Activated naive CD4-positive, alpha-beta T cell treated with anti-CD3 and anti-CD28 coated beads, Interleukin-2, amount 50 U/mL, for 24 hours (primary cell): ENCODE measurements at regions not wholly inside any gene's neighbourhood (a gene's known extent, or its start where the extent isn't known, plus 50 kb on each side); places are given as distances from the start of the nearest gene placed in this dataset.
"Not testable (repeated sequence)": the region's sequence is repeated elsewhere in the genome, so short reads cannot be mapped to it uniquely, and the experiment has no call there.

ENCODE experiments used
- H3K27ac Mint-ChIP-seq: one replicate; pipeline ENCODE4 v1.8.0; 2021; ENCODE audit warnings: mild to moderate bottlenecking, mixed read lengths
- H3K27me3 Mint-ChIP-seq: one replicate; pipeline ENCODE4 v1.8.0; 2021; ENCODE audit warnings: mixed read lengths
- H3K36me3 Mint-ChIP-seq: one replicate; pipeline ENCODE4 v1.8.0; 2021; ENCODE audit warnings: mixed read lengths
- H3K4me1 Mint-ChIP-seq: one replicate; pipeline ENCODE4 v1.8.0; 2021; ENCODE audit warnings: mixed read lengths
- H3K4me3 Mint-ChIP-seq: one replicate; pipeline ENCODE4 v1.8.0; 2021; ENCODE audit warnings: mild to moderate bottlenecking, mixed read lengths
- H3K9me3 Mint-ChIP-seq: one replicate; pipeline ENCODE4 v1.8.0; 2021; ENCODE audit warnings: mixed read lengths

GRCh38 chr14:83140756-83141155 is 1607.1 kb upstream of the SEL1L start:
- Mint-ChIP-seq H3K4me3 (no peak overlapping the region), H3K27ac (no peak overlapping the region), H3K27me3 (no peaks in the 10 kb centered on the region), H3K36me3 (no peaks in the 10 kb centered on the region), H3K4me1 (no peaks in the 10 kb centered on the region), H3K9me3 (peaks cover 5% of the 10 kb centered on the region)

- no peak overlapping the region for H3K27ac Mint-ChIP-seq
- peaks cover 5% of the 10 kb centered on the region for H3K9me3 Mint-ChIP-seq
- no peaks in the 10 kb centered on the region for H3K27me3 Mint-ChIP-seq
- no peaks in the 10 kb centered on the region for H3K36me3 Mint-ChIP-seq
- H3K4me3 Mint-ChIP-seq = no peak overlapping the region
- no peaks in the 10 kb centered on the region for H3K4me1 Mint-ChIP-seq
Observed at GRCh38 chr14:83147006-83147405, 1613.4 kb upstream of the SEL1L start.

GRCh38 chr14:83151571-83151970 is 1617.9 kb upstream of the SEL1L start:
- H3K36me3 Mint-ChIP-seq = no peaks in the 10 kb centered on the region
- no peak overlapping the region for H3K4me3 Mint-ChIP-seq
- no peaks in the 10 kb centered on the region for H3K27me3 Mint-ChIP-seq
- no peaks in the 10 kb centered on the region for H3K4me1 Mint-ChIP-seq
- no peaks in the 10 kb centered on the region for H3K9me3 Mint-ChIP-seq
- no peak overlapping the region for H3K27ac Mint-ChIP-seq

- H3K27me3 Mint-ChIP-seq = no peaks in the 10 kb centered on the region
- no peaks in the 10 kb centered on the region for H3K36me3 Mint-ChIP-seq
- H3K4me3 Mint-ChIP-seq = no peak overlapping the region
- H3K27ac Mint-ChIP-seq = no peak overlapping the region
- no peaks in the 10 kb centered on the region for H3K4me1 Mint-ChIP-seq
- H3K9me3 Mint-ChIP-seq = no peaks in the 10 kb centered on the region
Observed at GRCh38 chr14:83153081-83153480, 1619.4 kb upstream of the SEL1L start.

GRCh38 chr14:83162361-83162929 is 1628.8 kb upstream of the SEL1L start:
- peaks cover 8% of the 10 kb centered on the region for H3K9me3 Mint-ChIP-seq
- H3K27ac Mint-ChIP-seq = no peak overlapping the region
- H3K4me3 Mint-ChIP-seq = no peak overlapping the region
- H3K4me1 Mint-ChIP-seq = no peaks in the 10 kb centered on the region
- no peaks in the 10 kb centered on the region for H3K27me3 Mint-ChIP-seq
- H3K36me3 Mint-ChIP-seq = no peaks in the 10 kb centered on the region

- peak overlapping the region; percentile 23 for H3K27ac Mint-ChIP-seq
- peaks cover 8% of the 10 kb centered on the region for H3K9me3 Mint-ChIP-seq
- H3K27me3 Mint-ChIP-seq = no peaks in the 10 kb centered on the region
- H3K4me3 Mint-ChIP-seq = no peak overlapping the region
- H3K36me3 Mint-ChIP-seq = no peaks in the 10 kb centered on the region
- H3K4me1 Mint-ChIP-seq = no peaks in the 10 kb centered on the region
Observed at GRCh38 chr14:83163016-83163415, 1629.4 kb upstream of the SEL1L start.

GRCh38 chr14:83164016-83164415 is 1630.4 kb upstream of the SEL1L start:
- Mint-ChIP-seq H3K9me3 (peaks cover 8% of the 10 kb centered on the region), H3K27me3 (no peaks in the 10 kb centered on the region), H3K27ac (no peak overlapping the region), H3K36me3 (no peaks in the 10 kb centered on the region), H3K4me1 (no peaks in the 10 kb centered on the region), H3K4me3 (no peak overlapping the region)

- no peaks in the 10 kb centered on the region for H3K4me1 Mint-ChIP-seq
- H3K27me3 Mint-ChIP-seq = no peaks in the 10 kb centered on the region
Observed at GRCh38 chr14:83164591-83164990, 1630.9 kb upstream of the SEL1L start.

GRCh38 chr14:83170165-83170564 is 1636.5 kb upstream of the SEL1L start:
- Mint-ChIP-seq H3K36me3 (no peaks in the 10 kb centered on the region), H3K27ac (no peak overlapping the region), H3K4me1 (no peaks in the 10 kb centered on the region), H3K27me3 (no peaks in the 10 kb centered on the region), H3K9me3 (peaks cover 8% of the 10 kb centered on the region), H3K4me3 (no peak overlapping the region)

More at GRCh38 chr14:83164591-83164990, 1630.9 kb upstream of the SEL1L start:
- H3K9me3 Mint-ChIP-seq = peaks cover 8% of the 10 kb centered on the region
- H3K27ac Mint-ChIP-seq = no peak overlapping the region
- H3K4me3 Mint-ChIP-seq = no peak overlapping the region
- no peaks in the 10 kb centered on the region for H3K36me3 Mint-ChIP-seq

- H3K27me3 Mint-ChIP-seq = no peaks in the 10 kb centered on the region
- H3K4me1 Mint-ChIP-seq = no peaks in the 10 kb centered on the region
- H3K27ac Mint-ChIP-seq = no peak overlapping the region
- peaks cover 3% of the 10 kb centered on the region for H3K9me3 Mint-ChIP-seq
- H3K36me3 Mint-ChIP-seq = no peaks in the 10 kb centered on the region
- no peak overlapping the region for H3K4me3 Mint-ChIP-seq
Observed at GRCh38 chr14:83171761-83172160, 1638.1 kb upstream of the SEL1L start.

GRCh38 chr14:83172363-83172762 is 1638.7 kb upstream of the SEL1L start:
- no peaks in the 10 kb centered on the region for H3K4me1 Mint-ChIP-seq
- H3K9me3 Mint-ChIP-seq = no peaks in the 10 kb centered on the region
- no peaks in the 10 kb centered on the region for H3K27me3 Mint-ChIP-seq
- no peak overlapping the region for H3K4me3 Mint-ChIP-seq
- no peaks in the 10 kb centered on the region for H3K36me3 Mint-ChIP-seq
- no peak overlapping the region for H3K27ac Mint-ChIP-seq

- H3K4me1 Mint-ChIP-seq = no peaks in the 10 kb centered on the region
- no peaks in the 10 kb centered on the region for H3K27me3 Mint-ChIP-seq
- no peak overlapping the region for H3K27ac Mint-ChIP-seq
- H3K9me3 Mint-ChIP-seq = peaks cover 4% of the 10 kb centered on the region
- no peak overlapping the region for H3K4me3 Mint-ChIP-seq
- no peaks in the 10 kb centered on the region for H3K36me3 Mint-ChIP-seq
Observed at GRCh38 chr14:83173687-83174086, 1640.0 kb upstream of the SEL1L start.

GRCh38 chr14:83184531-83184930 is 1650.9 kb upstream of the SEL1L start:
- Mint-ChIP-seq H3K9me3 (peaks cover 8% of the 10 kb centered on the region), H3K36me3 (no peaks in the 10 kb centered on the region), H3K27me3 (no peaks in the 10 kb centered on the region), H3K27ac (no peak overlapping the region), H3K4me1 (no peaks in the 10 kb centered on the region), H3K4me3 (no peak overlapping the region)

GRCh38 chr14:83188311-83188710 is 1654.7 kb upstream of the SEL1L start:
- H3K27me3 Mint-ChIP-seq, H3K36me3 Mint-ChIP-seq, H3K27ac Mint-ChIP-seq, H3K4me3 Mint-ChIP-seq, H3K4me1 Mint-ChIP-seq: not testable (repeated sequence)
- H3K9me3 Mint-ChIP-seq = peaks cover 16% of the 10 kb centered on the region

- H3K27ac Mint-ChIP-seq = no peak overlapping the region
- no peak overlapping the region for H3K4me3 Mint-ChIP-seq
- no peaks in the 10 kb centered on the region for H3K36me3 Mint-ChIP-seq
- H3K9me3 Mint-ChIP-seq = peaks cover 8% of the 10 kb centered on the region
- no peaks in the 10 kb centered on the region for H3K27me3 Mint-ChIP-seq
- H3K4me1 Mint-ChIP-seq = no peaks in the 10 kb centered on the region
Observed at GRCh38 chr14:83196236-83196635, 1662.6 kb upstream of the SEL1L start.

GRCh38 chr14:83197271-83197670 is 1663.6 kb upstream of the SEL1L start:
- H3K4me3 Mint-ChIP-seq = no peak overlapping the region
- no peak overlapping the region for H3K27ac Mint-ChIP-seq
- H3K4me1 Mint-ChIP-seq = no peaks in the 10 kb centered on the region
- peaks cover under 1% of the 10 kb centered on the region for H3K9me3 Mint-ChIP-seq
- H3K27me3 Mint-ChIP-seq = no peaks in the 10 kb centered on the region
- H3K36me3 Mint-ChIP-seq = no peaks in the 10 kb centered on the region

GRCh38 chr14:83207550-83207949 is 1673.9 kb upstream of the SEL1L start:
- Mint-ChIP-seq H3K9me3 (no peaks in the 10 kb centered on the region), H3K27ac (no peak overlapping the region), H3K36me3 (no peaks in the 10 kb centered on the region), H3K4me1 (no peaks in the 10 kb centered on the region), H3K4me3 (no peak overlapping the region), H3K27me3 (no peaks in the 10 kb centered on the region)
